ENCODE measurements at regions not wholly inside any gene's neighbourhood (a gene's known extent, or its start where the extent isn't known, plus 50 kb on each side); places are given as distances from the start of the nearest gene placed in this dataset.

- TF ChIP-seq CTCF (IDR thresholded peaks at IDR 0.05; ENCODE audit: low read length) = peak; percentile 64
- TF ChIP-seq EZH2 (IDR thresholded peaks at IDR 0.05; ENCODE audit: borderline replicate concordance, low read length) = no peak
Observed at GRCh38 chr14:96698960-96699539, 98.1 kb upstream of the VRK1 start.
